ENCODE measurements at regions not wholly inside any gene's neighbourhood (a gene's known extent, or its start where the extent isn't known, plus 50 kb on each side); places are given as distances from the start of the nearest gene placed in this dataset. TPM values are rescaled to one million over a fixed set of nuclear protein-coding genes. Genes with fewer than 3 reads are reported as not detected.

DNA sequence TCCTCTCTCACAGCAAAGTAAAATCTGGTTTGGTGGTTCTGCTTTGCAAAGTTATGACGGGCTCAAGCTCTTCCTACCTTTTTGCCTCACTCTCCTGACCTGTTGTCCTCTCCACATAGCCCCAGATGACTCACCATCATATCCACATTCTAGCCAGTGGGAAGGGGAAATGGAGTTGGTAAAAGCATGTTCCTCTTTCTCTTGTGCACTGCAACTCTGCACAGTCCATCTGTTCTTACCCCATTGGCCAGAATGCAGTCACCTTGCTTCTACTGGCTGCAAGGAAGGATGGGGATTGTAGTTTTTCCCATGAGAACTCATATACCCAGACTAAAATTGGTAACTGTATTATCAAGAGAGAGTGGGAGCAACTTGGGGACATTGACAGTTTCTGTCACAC is 50.4 kb upstream of the SMIM21 start:
- H3K9me3 ChIP-seq (replicated peaks in 1 of 2; ENCODE audit: control insufficient read depth in 1 of 2, insufficient read depth in 1 of 2, low read length in 2 of 2): no peaks in the 10 kb centered on the region
- H4K20me1 ChIP-seq (ENCODE audit: insufficient read depth, low read length): no peaks in the 10 kb centered on the region
- no peak overlapping the region for H2AFZ ChIP-seq (ENCODE audit: insufficient read depth, low read depth, low read length, poor library complexity, severe bottlenecking)
- Mint-ChIP-seq H3K27me3 (ENCODE audit: low read depth in 3 of 3) (peaks cover 0 to 2% (median 0%) of the 10 kb centered on the region in 3 donors), H3K27ac (no peak overlapping the region), H3K36me3 (no peaks in the 10 kb centered on the region), H3K4me1 (peaks cover 4% of the 10 kb centered on the region), H3K9me3 (peaks cover 0 to 4% (median 0%) of the 10 kb centered on the region in 7 donors), H3K4me3 (no peak overlapping the region)
- no CpG with 5 or more reads among the region's 1 CpG for WGBS (ENCODE audit: insufficient coverage)
- DNase-seq: peak; percentile 43 to 73 (median 46)
- no peak overlapping the region for H3K4me3 ChIP-seq (replicated peaks in 1 of 3; ENCODE audit: low read depth in 2 of 3, low read length in 3 of 3)
- H3K27ac ChIP-seq (ENCODE audit: low read depth in 1 of 2, low read length in 2 of 2): no peak overlapping the region
- TF ChIP-seq, protein P1, sequence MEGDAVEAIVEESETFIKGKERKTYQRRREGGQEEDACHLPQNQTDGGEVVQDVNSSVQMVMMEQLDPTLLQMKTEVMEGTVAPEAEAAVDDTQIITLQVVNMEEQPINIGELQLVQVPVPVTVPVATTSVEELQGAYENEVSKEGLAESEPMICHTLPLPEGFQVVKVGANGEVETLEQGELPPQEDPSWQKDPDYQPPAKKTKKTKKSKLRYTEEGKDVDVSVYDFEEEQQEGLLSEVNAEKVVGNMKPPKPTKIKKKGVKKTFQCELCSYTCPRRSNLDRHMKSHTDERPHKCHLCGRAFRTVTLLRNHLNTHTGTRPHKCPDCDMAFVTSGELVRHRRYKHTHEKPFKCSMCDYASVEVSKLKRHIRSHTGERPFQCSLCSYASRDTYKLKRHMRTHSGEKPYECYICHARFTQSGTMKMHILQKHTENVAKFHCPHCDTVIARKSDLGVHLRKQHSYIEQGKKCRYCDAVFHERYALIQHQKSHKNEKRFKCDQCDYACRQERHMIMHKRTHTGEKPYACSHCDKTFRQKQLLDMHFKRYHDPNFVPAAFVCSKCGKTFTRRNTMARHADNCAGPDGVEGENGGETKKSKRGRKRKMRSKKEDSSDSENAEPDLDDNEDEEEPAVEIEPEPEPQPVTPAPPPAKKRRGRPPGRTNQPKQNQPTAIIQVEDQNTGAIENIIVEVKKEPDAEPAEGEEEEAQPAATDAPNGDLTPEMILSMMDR (IDR thresholded peaks at IDR 0.05): no peak
- H3K36me3 ChIP-seq (replicated peaks in 1 of 2; ENCODE audit: control insufficient read depth in 1 of 2, insufficient read depth in 2 of 2, low read length in 2 of 2): no peaks in the 10 kb centered on the region
- H3K4me1 ChIP-seq (ENCODE audit: control insufficient read depth in 1 of 2, insufficient read depth in 2 of 2, low read length in 2 of 2): no peaks in the 10 kb centered on the region
- H3K9ac ChIP-seq (ENCODE audit: insufficient read depth, low read length, poor library complexity, severe bottlenecking): no peak overlapping the region
- no peaks in the 10 kb centered on the region for H3K27me3 ChIP-seq (ENCODE audit: control insufficient read depth in 2 of 2, insufficient read depth in 2 of 2, low read length in 2 of 2)
- intact Hi-C loops (cut with micrococcal nuclease): no loop called here
- no peaks in the 10 kb centered on the region for H3K79me2 ChIP-seq (ENCODE audit: insufficient read depth, low read length)
- no peak overlapping the region for H3K4me2 ChIP-seq (replicated peaks; ENCODE audit: extremely low read depth, low read length, poor library complexity, severe bottlenecking)

Small RNA genes in the stretch of these regions (small RNA-seq; reads per million reads assigned to genes)
- not detected for gene AC021506.2 (ENCODE audit: insufficient read length, low read depth)
